Nucleus accumbens (tissue), 56 donors: ENCODE measurements at regions not wholly inside any gene's neighbourhood (a gene's known extent, or its start where the extent isn't known, plus 50 kb on each side); places are given as distances from the start of the nearest gene placed in this dataset.
"Not testable (repeated sequence)": the region's sequence is repeated elsewhere in the genome, so short reads cannot be mapped to it uniquely, and the experiment has no call there.

Experiments
- DNase-seq, 56 donors: peaks; one replicate each; lab custom pipeline; 2025; lab: John Stamatoyannopoulos, UW

GRCh38 chr5:32842813-32843530, 131.9 kb downstream of the NPR3 start:
- no peak for DNase-seq

- no peak for DNase-seq
Measured at GRCh38 chr5:32843531-32843895, 132.4 kb downstream of the NPR3 start.

- no peak for DNase-seq
Measured at GRCh38 chr5:32845171-32845570, 134.1 kb downstream of the NPR3 start.

GRCh38 chr5:32848120-32848519, 137.0 kb downstream of the NPR3 start:
- no peak for DNase-seq

GRCh38 chr5:32848681-32849080, 137.6 kb downstream of the NPR3 start:
- DNase-seq, result no peak

GRCh38 chr5:32850817-32851496, 139.8 kb downstream of the NPR3 start:
- DNase-seq, result no peak

GRCh38 chr5:32851559-32852173, 140.5 kb downstream of the NPR3 start:
- DNase-seq, result no peak

GRCh38 chr5:32852535-32852934, 141.4 kb downstream of the NPR3 start:
- DNase-seq, result no peak

- DNase-seq, result no peak
Measured at GRCh38 chr5:32852976-32853375, 141.9 kb downstream of the NPR3 start.

GRCh38 chr5:32854473-32854872, 143.4 kb downstream of the NPR3 start:
- no peak for DNase-seq

- no peak for DNase-seq
Measured at GRCh38 chr5:32859211-32859641, 148.1 kb downstream of the NPR3 start.

- DNase-seq, result no peak
Measured at GRCh38 chr5:32865475-32865874, 154.4 kb downstream of the NPR3 start.

- DNase-seq, result no peak
Measured at GRCh38 chr5:32866138-32866537, 155.0 kb downstream of the NPR3 start.

GRCh38 chr5:32869216-32869615, 158.1 kb downstream of the NPR3 start:
- DNase-seq, result no peak

GRCh38 chr5:32876791-32877190, 165.7 kb downstream of the NPR3 start:
- no peak for DNase-seq

GRCh38 chr5:32879364-32879763, 168.2 kb downstream of the NPR3 start:
- not testable (repeated sequence) for DNase-seq

- no peak for DNase-seq
Measured at GRCh38 chr5:32880796-32881195, 169.7 kb downstream of the NPR3 start.

- DNase-seq, result no peak
Measured at GRCh38 chr5:32887390-32887789, 176.3 kb downstream of the NPR3 start.

GRCh38 chr5:32889078-32889477, 178.0 kb downstream of the NPR3 start:
- DNase-seq, result no peak

- no peak for DNase-seq
Measured at GRCh38 chr5:32903613-32904012, 192.5 kb downstream of the NPR3 start.

- no peak for DNase-seq
Measured at GRCh38 chr5:32908641-32909040, 197.5 kb downstream of the NPR3 start.

- no peak for DNase-seq
Measured at GRCh38 chr5:32909207-32909606, 198.1 kb downstream of the NPR3 start.
